GM19324 (cell line): ENCODE measurements at regions not wholly inside any gene's neighbourhood (a gene's known extent, or its start where the extent isn't known, plus 50 kb on each side); places are given as distances from the start of the nearest gene placed in this dataset.
"Not testable (repeated sequence)": the region's sequence is repeated elsewhere in the genome, so short reads cannot be mapped to it uniquely, and the experiment has no call there.

Experiments used
- ATAC-seq: cut with Tn5 transposase; IDR thresholded peaks from one replicate; pipeline ENCODE4 v1.9.1; 2021; ENCODE audit warnings: mild to moderate bottlenecking, moderate library complexity; ENCODE audit not compliant: unreplicated experiment, low FRiP score

GRCh38 chr13:65555962-65556361, 1674.2 kb downstream of the PCDH9 start:
- no peak for ATAC-seq

- ATAC-seq: no peak
Measured at GRCh38 chr13:65553096-65553727, 1676.9 kb downstream of the PCDH9 start.

DNA sequence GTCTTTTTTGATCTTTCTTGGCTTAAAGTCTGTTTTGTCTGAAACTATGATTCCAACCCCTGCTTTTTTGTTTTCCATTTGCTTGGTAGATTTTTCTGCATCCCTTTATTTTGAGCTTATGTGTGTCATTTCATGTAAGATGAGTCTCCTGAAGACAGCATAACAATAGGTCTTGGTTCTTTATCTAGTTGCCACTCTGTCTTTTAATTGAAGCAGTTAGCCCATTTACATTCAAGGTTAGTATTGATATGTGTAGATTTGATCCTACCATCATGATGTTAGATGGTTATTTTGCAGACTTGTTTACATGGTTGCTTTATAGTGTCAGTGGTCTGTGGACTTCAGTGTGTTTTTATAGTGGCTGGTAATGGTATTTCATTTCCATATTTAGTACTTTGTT, 1678.9 kb downstream of the PCDH9 start:
- no peak for ATAC-seq

- ATAC-seq: no peak
Measured at GRCh38 chr13:65540175-65540574, 1690.0 kb downstream of the PCDH9 start.

GRCh38 chr13:65535370-65535769, 1694.8 kb downstream of the PCDH9 start:
- no peak for ATAC-seq

DNA sequence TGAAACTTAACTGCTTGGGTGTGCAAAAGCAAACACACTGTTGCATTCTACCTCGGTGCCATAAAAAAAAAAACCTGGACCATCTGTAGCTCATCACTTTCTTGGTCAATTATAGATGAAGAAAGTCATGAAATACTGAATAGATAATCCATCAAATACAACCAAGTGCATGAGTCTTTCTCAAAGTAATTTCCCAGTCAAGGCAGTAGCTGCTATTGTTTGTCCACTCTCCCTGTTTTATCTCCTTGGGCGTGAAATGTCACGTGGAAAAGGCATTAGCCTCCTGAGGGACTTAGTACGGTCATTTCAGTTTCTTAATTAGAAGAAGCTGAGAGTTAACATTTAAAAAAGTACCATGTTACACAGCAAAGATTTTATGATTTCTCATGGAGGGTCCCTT, 1697.9 kb downstream of the PCDH9 start:
- ATAC-seq: no peak

DNA sequence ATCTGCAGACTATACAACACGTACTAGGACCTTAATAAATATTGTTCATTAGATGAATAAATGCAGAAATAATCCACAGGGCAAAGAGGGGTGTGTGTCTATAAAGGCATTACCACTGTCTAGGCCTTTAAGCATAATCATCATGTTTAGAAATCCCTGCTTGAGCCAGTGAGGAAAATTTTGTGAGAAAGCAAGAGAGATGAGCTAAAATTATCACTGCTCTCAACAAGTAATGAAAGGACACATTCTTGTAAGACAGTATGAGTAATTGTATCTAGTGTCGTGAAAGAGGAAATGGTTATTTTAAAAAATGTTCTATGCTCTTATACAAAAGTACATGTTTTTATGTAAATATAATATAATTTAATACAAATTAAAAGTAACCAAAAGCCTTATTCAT, 1699.4 kb downstream of the PCDH9 start:
- no peak for ATAC-seq

GRCh38 chr13:65529541-65529940, 1700.6 kb downstream of the PCDH9 start:
- ATAC-seq: no peak

- ATAC-seq: no peak
Measured at GRCh38 chr13:65508745-65509144, 1721.4 kb downstream of the PCDH9 start.

DNA sequence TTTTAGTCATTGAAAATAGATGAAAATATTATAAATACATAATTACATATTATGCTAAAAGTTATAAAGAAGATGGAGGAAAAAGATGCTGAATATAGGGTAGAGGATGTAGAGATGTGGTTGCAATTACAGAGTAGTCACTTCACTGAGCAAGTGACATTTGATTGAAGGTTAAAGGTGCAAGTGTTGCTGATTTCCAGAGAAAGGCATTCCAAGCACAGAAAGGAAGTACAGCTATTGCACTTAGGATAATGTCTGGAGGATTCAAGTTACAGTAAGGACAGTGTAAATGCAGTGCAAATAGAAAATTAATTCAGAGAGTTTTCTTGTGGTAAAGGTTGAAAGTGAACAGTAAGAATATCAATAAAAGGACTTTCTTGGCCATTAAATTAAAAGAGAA, 1721.8 kb downstream of the PCDH9 start:
- no peak for ATAC-seq

DNA sequence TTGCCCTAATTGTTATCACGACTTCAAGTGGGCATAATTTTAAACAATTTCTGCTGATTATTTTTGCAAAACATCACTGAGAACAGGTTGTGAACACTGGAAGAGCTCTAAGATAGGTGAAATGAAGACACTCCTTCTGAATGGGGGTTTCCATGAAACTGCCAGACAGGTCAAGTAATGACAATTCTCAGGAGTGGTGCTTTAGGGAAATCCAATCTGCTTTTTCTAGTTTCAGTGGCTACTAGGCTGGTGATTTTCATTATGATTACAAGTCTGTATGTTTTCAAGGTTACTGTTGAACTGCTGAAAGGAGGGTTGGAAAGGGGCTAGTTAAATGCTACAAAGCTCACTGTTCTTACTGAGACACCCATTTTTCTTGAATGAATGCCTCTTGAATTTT, 1724.2 kb downstream of the PCDH9 start:
- no peak for ATAC-seq

- no peak for ATAC-seq
Measured at GRCh38 chr13:65504213-65504612, 1725.9 kb downstream of the PCDH9 start.

DNA sequence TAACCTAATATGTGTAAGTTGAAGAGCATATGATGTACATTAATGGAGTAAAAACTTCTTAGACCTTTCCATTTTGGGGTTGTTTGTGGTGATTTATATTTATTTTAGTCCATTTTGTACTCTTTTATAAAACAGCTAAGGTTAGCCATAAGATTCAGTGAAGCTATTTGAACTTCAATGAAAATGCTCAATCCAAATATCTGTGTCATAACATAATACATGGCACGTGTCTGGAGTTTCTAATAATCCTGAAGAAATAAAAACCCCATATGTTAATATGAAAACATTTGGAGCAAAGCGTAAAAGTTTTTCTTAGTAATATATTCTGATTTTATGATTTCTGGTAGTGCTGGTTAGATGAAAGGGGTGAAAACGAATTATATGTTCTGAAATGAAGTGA, 1729.7 kb downstream of the PCDH9 start:
- ATAC-seq: no peak

DNA sequence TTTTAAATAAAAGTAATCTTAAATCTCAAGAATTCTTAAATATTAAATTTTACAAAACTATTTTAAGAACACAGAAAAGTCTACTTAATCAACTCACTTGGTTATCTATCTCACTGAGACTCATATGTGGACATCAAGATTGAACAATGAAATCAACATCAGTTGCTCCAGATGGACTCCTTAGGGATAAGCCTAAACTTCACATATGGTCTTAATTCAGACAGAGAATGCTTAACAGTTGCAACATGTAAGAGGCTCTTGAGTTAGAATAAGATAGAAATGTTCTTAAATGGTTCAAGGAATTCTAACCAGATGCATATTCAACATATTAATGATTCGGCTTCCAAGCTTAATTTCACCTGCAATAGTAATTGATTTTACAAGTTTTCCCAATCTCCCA, 1730.9 kb downstream of the PCDH9 start:
- ATAC-seq: no peak

DNA sequence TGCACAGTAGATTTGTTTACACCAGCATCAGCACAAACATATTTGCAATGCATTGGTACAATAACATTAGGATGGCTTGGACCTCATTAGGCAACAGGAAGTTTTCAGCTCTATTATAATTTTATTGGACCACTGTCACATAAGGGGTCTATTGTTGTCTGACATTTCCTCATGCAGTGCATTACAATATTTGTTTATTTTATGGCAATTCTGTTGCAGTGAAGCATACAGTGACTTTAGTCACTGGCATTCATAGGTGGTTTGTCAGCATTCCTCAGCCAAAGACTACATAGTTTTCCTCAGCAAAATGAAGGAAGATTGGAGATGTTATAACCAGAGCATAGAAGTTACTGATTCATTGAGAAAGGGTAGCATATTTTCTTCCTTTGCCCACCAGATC, 1732.9 kb downstream of the PCDH9 start:
- ATAC-seq: no peak

- not testable (repeated sequence) for ATAC-seq
Measured at GRCh38 chr13:65490725-65491124, 1739.4 kb downstream of the PCDH9 start.

DNA sequence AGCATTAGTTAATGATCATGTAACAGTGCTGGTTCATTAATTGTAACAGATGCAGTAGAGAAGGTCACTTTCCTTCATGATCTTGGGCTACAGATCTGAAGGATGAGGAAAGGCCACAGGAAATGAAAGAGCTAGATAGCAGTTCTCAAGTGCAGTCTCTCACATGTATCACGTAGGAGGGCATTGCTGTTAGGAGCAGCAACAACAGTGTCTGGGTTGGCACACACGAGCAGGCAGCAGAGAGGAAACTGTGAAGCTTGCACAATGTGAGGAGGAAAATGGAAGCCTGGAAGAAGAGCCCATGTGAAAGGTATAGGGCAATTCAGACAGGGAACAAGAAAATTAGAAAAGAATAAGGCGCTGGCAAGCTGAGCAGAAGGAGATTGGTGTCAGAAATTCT, 1741.5 kb downstream of the PCDH9 start:
- ATAC-seq: no peak

DNA sequence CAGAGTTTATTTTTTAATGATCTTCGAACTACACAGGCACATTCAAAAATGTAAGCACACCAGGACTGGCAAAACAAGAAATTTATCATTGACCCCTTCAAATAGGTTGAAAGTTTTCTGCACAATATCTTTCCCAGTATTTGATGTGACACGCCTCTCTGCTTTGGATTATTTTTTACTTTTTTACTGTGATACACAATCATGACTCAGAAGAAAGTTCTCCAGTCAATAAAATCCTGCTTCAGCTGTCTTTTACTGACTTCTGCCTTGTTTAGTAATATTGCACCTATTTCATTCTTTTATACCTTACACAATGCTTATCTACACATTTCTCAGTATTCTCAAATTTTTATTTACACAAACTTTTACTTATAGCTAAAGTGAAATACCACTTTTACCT, 1750.4 kb downstream of the PCDH9 start:
- no peak for ATAC-seq

DNA sequence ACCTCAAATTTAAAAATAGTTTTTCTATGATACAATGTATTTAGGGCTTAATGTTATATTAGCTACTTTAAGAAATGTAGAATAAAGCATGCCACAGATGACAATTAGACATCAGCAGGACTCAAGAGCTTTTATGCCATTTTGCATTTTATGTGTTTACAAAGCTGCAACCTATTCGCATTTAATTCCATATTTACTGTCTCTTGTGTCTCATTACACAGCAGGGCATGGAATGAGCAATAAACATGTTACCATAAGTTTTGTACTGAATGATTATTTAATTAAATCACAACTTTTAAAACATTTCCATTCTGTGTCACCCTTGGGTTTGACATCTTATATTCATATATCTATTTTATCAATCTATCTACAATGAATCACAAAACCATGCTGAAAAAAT, 1756.9 kb downstream of the PCDH9 start:
- ATAC-seq: no peak

DNA sequence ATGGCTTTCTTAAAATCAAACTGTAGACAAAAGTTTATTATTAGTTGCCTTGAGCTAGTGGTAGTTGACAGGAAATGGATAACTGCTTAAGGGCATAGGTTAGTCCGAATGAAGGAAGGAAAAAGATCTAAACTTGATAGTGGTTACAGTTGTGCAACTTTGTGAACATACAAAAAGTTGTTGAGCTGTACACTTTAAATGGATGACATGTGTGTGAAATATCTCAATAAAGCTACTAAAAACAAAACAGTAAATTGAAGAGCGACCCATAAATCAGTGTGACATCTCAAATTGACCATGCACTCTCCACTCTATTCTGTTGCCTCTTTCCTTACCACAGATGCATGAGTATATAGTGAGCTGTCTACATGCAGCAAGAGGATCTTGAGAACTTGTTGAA, 1757.8 kb downstream of the PCDH9 start:
- ATAC-seq: no peak

GRCh38 chr13:65470781-65471180, 1759.4 kb downstream of the PCDH9 start:
- ATAC-seq: no peak

DNA sequence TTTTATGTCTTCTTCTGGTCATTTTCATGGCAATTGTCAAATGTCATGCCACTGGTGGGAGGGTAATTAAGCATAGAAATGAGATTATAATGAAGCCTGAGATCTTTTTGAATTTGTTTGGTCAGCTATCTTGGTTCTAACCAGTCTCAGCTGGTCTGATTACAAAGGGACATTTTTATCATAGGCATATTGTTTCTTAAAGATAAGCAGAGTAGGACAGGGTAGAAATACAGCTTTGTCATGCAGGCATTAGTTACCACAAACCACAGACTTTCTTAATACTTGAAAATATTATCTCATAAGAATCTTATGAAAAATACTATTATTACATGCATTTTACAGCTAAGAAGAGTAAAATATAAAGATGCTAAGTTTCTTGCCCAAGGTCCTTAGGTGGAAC, 1761.5 kb downstream of the PCDH9 start:
- no peak for ATAC-seq

GRCh38 chr13:65461590-65461989, 1768.5 kb downstream of the PCDH9 start:
- no peak for ATAC-seq
